ENCODE measurements at regions not wholly inside any gene's neighbourhood (a gene's known extent, or its start where the extent isn't known, plus 50 kb on each side); places are given as distances from the start of the nearest gene placed in this dataset.

DNA sequence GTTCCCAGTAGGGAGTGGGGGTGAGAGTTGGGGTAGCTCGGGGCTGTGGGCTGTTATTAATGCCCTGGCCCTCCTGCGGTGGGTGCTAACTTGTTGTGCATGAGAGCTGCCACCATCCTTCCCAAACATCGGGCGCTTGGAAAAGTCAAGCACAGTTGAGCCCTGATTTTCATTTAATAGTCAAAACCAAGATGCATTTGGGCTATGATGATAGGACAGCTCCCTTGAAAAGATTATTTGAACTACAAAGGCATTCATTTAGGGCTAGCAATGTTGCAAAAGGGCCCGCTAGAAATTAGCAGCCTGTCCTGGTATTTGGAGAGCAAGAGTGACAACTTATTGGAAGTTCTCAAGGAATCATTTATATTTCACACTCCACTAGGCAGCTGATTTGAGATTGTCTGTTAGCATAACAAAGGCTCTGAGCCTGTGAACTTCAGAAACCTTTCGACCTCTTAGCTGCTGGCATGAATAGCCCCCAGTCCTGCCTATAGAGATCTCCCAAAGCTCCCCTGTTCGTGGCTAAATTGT is 128.2 kb upstream of the TMEM161B start:
- Histone ChIP-seq H3K27me3 (replicated peaks; ENCODE audit: control insufficient read depth, insufficient read depth, low read length) (no peaks in the 10 kb centered on the region), H3K36me3 (ENCODE audit: control insufficient read depth, insufficient read depth, low read length) (no peaks in the 10 kb centered on the region), H3K4me3 (replicated peaks; ENCODE audit: low read depth, low read length) (no peak overlapping the region)
- DNase-seq (ENCODE audit: extremely low read depth, insufficient read length), result no peak
- TF ChIP-seq, protein P1, sequence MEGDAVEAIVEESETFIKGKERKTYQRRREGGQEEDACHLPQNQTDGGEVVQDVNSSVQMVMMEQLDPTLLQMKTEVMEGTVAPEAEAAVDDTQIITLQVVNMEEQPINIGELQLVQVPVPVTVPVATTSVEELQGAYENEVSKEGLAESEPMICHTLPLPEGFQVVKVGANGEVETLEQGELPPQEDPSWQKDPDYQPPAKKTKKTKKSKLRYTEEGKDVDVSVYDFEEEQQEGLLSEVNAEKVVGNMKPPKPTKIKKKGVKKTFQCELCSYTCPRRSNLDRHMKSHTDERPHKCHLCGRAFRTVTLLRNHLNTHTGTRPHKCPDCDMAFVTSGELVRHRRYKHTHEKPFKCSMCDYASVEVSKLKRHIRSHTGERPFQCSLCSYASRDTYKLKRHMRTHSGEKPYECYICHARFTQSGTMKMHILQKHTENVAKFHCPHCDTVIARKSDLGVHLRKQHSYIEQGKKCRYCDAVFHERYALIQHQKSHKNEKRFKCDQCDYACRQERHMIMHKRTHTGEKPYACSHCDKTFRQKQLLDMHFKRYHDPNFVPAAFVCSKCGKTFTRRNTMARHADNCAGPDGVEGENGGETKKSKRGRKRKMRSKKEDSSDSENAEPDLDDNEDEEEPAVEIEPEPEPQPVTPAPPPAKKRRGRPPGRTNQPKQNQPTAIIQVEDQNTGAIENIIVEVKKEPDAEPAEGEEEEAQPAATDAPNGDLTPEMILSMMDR (IDR thresholded peaks at IDR 0.05; ENCODE audit: insufficient read depth, low read length, poor library complexity, severe bottlenecking), result no peak

DNA sequence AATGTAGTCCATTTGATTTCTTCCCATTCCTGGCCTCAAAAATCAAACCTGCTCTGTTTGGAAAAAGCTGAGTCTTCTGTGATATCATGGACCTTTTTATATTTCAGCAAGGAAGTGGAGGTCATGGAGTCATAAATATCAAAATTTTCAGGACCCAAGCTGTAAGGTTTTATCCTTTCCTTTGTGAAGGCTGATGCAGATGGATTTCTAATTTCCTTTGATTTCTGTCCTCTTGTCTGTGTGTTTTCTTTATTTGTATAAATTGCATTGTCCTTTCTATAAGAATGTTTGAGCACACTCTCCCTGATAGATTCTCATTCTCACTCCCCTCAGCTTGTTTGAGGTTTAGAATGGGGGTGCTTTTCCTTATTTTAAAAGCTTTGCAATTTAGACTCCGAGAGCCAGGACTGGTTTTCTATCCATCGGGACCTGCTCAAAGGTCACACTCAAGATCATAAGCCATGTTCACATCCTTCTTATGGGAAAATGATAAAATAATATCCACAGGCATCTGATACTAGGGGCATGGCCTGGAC is 127.4 kb upstream of the TMEM161B start:
- H3K4me3 ChIP-seq (replicated peaks; ENCODE audit: low read depth, low read length), result no peak overlapping the region
- no peaks in the 10 kb centered on the region for H3K36me3 ChIP-seq (ENCODE audit: control insufficient read depth, insufficient read depth, low read length)
- no peak for DNase-seq (ENCODE audit: extremely low read depth, insufficient read length)
- no peaks in the 10 kb centered on the region for H3K27me3 ChIP-seq (replicated peaks; ENCODE audit: control insufficient read depth, insufficient read depth, low read length)
- TF ChIP-seq, protein P1 (IDR thresholded peaks at IDR 0.05; ENCODE audit: insufficient read depth, low read length, poor library complexity, severe bottlenecking), result no peak

DNA sequence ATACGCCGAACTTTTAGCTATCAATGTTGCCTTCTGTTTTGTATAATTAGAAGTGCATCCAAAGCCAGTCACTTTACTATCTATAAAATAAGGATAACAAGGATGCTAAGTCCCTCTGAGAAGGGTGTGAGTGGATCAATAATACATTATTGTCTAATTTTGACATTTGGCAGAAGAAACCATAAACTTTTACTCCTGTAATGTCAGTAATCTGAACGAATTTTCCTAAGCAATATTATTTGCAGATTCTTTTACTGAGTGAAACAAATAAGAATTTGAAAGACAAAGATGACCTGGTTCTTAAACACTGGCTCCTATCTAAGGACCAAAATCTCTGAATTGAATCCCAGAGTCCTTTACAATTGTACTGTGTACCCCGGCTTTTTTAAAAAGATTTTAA is 126.6 kb upstream of the TMEM161B start:
- Histone ChIP-seq H3K36me3 (ENCODE audit: control insufficient read depth, insufficient read depth, low read length) (no peaks in the 10 kb centered on the region), H3K27me3 (replicated peaks; ENCODE audit: control insufficient read depth, insufficient read depth, low read length) (no peaks in the 10 kb centered on the region), H3K4me3 (replicated peaks; ENCODE audit: low read depth, low read length) (no peak overlapping the region)
- DNase-seq (ENCODE audit: extremely low read depth, insufficient read length), result no peak
- TF ChIP-seq, protein P1 (IDR thresholded peaks at IDR 0.05; ENCODE audit: insufficient read depth, low read length, poor library complexity, severe bottlenecking), result no peak

DNA sequence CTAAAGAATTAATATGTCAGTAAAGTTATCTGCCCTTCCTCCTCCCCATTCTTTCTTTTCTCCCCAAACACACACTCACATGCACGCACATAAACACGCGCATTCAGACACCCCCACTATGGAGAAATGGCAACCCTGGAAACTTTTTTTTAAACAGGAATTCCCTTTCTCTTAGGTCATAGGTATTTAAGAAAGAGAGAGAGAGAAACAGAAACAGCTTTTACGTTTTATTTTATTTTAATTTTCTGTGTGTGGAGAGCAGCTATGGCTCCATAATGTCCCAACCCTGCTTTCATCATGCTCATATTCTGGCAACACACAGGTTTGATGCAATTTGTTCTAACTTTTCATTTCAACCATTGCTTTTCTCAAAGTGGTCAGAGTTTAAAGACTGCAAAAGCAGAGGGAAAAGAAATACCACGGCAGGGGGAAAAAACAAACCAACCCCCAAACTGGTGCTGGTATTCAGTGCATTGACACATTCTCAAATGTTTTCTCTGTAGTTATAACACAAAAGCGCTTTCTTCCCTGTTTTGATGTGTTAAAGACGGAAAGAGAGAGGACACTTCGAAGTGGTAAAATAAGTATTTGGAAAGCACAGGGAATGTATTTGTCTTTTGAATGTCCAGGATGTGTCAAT is 126.0 kb upstream of the TMEM161B start:
- DNase-seq (ENCODE audit: extremely low read depth, insufficient read length), result no peak
- Histone ChIP-seq H3K4me3 (replicated peaks; ENCODE audit: low read depth, low read length) (no peak overlapping the region), H3K27me3 (replicated peaks; ENCODE audit: control insufficient read depth, insufficient read depth, low read length) (no peaks in the 10 kb centered on the region)

DNA sequence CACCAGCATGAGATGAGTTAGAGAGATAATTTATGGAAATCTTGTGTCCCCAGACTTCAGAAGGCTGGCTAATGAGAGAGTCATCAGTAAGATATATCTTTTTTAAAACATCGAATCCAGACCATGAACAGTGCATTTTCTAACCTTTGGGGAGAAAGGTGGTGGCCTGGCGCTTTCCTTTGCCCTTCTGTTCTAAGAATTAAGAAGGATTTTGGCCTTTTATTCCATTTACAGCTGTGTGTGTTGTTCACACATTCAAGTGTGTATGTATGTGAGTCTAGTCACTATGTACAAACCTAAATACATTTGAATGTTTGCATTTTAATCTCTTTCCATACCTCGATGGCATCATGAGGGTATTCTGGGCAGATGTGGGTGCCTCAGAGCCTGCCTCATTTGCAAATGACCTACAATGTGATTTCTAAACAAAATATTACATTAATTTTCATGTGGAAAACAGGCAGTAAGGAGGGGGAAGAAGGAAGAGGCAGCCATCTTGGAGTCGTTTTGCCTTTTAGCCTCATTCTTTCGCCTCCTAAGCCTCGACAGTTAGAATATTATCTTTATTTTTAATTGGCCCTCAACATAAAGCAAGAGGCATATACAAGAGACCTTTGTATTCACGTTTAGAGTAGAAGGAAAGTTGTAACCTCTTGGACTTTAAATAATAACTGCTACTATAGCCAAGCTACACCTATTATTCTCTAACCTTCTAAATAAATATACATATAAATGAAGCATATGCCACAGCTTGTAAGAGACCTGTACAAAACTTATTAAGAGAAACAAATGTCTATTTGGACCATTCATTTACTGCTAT is 125.3 kb upstream of the TMEM161B start:
- H3K27me3 ChIP-seq (replicated peaks; ENCODE audit: control insufficient read depth, insufficient read depth, low read length), result no peaks in the 10 kb centered on the region
- H3K36me3 ChIP-seq (ENCODE audit: control insufficient read depth, insufficient read depth, low read length), result no peaks in the 10 kb centered on the region
- no peak for DNase-seq (ENCODE audit: extremely low read depth, insufficient read length)
- no peak overlapping the region for H3K4me3 ChIP-seq (replicated peaks; ENCODE audit: low read depth, low read length)
- TF ChIP-seq, protein P1 (IDR thresholded peaks at IDR 0.05; ENCODE audit: insufficient read depth, low read length, poor library complexity, severe bottlenecking), result no peak

More for the DNA sequence above, 126.0 kb upstream of the TMEM161B start:
- H3K36me3 ChIP-seq (ENCODE audit: control insufficient read depth, insufficient read depth, low read length), result no peaks in the 10 kb centered on the region
- TF ChIP-seq, protein P1 (IDR thresholded peaks at IDR 0.05; ENCODE audit: insufficient read depth, low read length, poor library complexity, severe bottlenecking), result no peak

Measured in GM06990 (cell line).